B cell (primary cell): ENCODE measurements at regions not wholly inside any gene's neighbourhood (a gene's known extent, or its start where the extent isn't known, plus 50 kb on each side); places are given as distances from the start of the nearest gene placed in this dataset.

Experiments
- ATAC-seq: fragments of 200-7000 bp; cut with Tn5 transposase; one replicate; pipeline ENCODE4 v1.10.0; 2021; ENCODE audit warnings: low read depth, mild to moderate bottlenecking, moderate number of reproducible peaks, moderate library complexity
- CTCF ChIA-PET: fragments of 350-600 bp; sonication (Branson Sonifier 250); formaldehyde crosslinking; loops from one replicate; lab custom pipeline; 2021; ENCODE audit warnings: antibody characterized with exemption, inconsistent platforms; lab: Charles Lee
- POLR2A ChIA-PET: fragments of 350-600 bp; sonication (Branson Sonifier 250); formaldehyde crosslinking; loops from one replicate; lab custom pipeline; 2021; ENCODE audit warnings: antibody characterized with exemption; lab: Charles Lee
- DNase-seq: peaks from one replicate; pipeline ENCODE4 v3.0.0; 2013
- H2AFZ ChIP-seq: 2 replicates; pipeline ENCODE4 v1.6.1; 2012; ENCODE audit warnings: mild to moderate bottlenecking, low read depth, low read length; ENCODE audit not compliant: insufficient read depth, poor library complexity, severe bottlenecking
- H3K27ac ChIP-seq, 2 donors: 1 replicate in 1 of 2; 2 replicates in 1 of 2; pipeline ENCODE4 v1.5.1; 2012 to 2013; ENCODE audit warnings: low read length in 2 of 2, mild to moderate bottlenecking in 2 of 2, moderate library complexity in 1 of 2
- H3K27me3 ChIP-seq, 4 experiments: fragments of 200-600 bp in 1 of 4; sonication (generic) in 1 of 4; replicated peaks in 1 of 4; 1 replicate in 2 of 4; 2 replicates in 2 of 4; pipeline versions ENCODE4 v1.6.1 to v1.7.0; 2013 to 2016; ENCODE audit warnings: low read length in 3 of 4, mild to moderate bottlenecking in 2 of 4, mixed read lengths in 1 of 4, moderate library complexity in 1 of 4; ENCODE audit not compliant: insufficient read depth in 4 of 4, control insufficient read depth in 3 of 4; ENCODE audit errors: control extremely low read depth in 1 of 4
- H3K36me3 ChIP-seq, 2 experiments: replicated peaks in 1 of 2; 1 replicate in 1 of 2; 2 replicates in 1 of 2; pipeline versions ENCODE4 v1.6.1 to v1.7.1; 2013; ENCODE audit warnings: low read length in 1 of 2; ENCODE audit not compliant: insufficient read depth in 2 of 2, control insufficient read depth in 1 of 2; ENCODE audit errors: control extremely low read depth in 1 of 2, extremely low read depth in 1 of 2
- H3K4me1 ChIP-seq, 2 donors: fragments of 200-600 bp in 1 of 2; sonication (generic) in 1 of 2; 1 replicate in 1 of 2; 2 replicates in 1 of 2; pipeline versions ENCODE4 v1.5.1 to v1.6.1; 2013 to 2017; ENCODE audit warnings: low read length in 2 of 2; ENCODE audit not compliant: control insufficient read depth in 2 of 2, insufficient read depth in 2 of 2
- H3K4me2 ChIP-seq: replicated peaks from 2 replicates; pipeline ENCODE3; 2012; ENCODE audit warnings: mild to moderate bottlenecking, low read depth, low read length; ENCODE audit not compliant: poor library complexity, severe bottlenecking
- H3K4me3 ChIP-seq, 5 experiments: fragments of 200-600 bp in 1 of 5; sonication (generic) in 1 of 5; 1 replicate in 3 of 5; 2 replicates in 2 of 5; pipeline versions ENCODE4 v1.5.1 to v1.7.0; 2011 to 2016; ENCODE audit warnings: low read length in 4 of 5, mild to moderate bottlenecking in 4 of 5, low read depth in 2 of 5, control low read depth in 1 of 5, moderate library complexity in 1 of 5; ENCODE audit not compliant: insufficient read depth in 1 of 5; ENCODE audit errors: control extremely low read depth in 1 of 5, extremely low read depth in 1 of 5
- H3K79me2 ChIP-seq: fragments of 200-600 bp; sonication (generic); one replicate; pipeline ENCODE4 v1.6.0; 2016; ENCODE audit warnings: low read length; ENCODE audit not compliant: control insufficient read depth, insufficient read depth
- H3K9ac ChIP-seq: fragments of 200-600 bp; sonication (generic); 2 replicates; pipeline ENCODE4 v1.6.1; 2017; ENCODE audit warnings: mild to moderate bottlenecking, low read length, moderate library complexity
- H3K9me3 ChIP-seq, 3 donors: one replicate each; pipeline versions ENCODE4 v1.6.1 to v1.7.1; 2013; ENCODE audit warnings: low read length in 2 of 3; ENCODE audit not compliant: control insufficient read depth in 2 of 3, insufficient read depth in 1 of 3; ENCODE audit errors: control extremely low read depth in 1 of 3
- H4K20me1 ChIP-seq: 2 replicates; pipeline ENCODE4 v1.6.0; 2012; ENCODE audit warnings: mild to moderate bottlenecking, low read length; ENCODE audit not compliant: insufficient read depth, control insufficient read depth, poor library complexity, severe bottlenecking
- H3K27ac Mint-ChIP-seq: one replicate; pipeline ENCODE4 v1.8.0; 2021; ENCODE audit warnings: mixed read lengths
- H3K27me3 Mint-ChIP-seq: one replicate; pipeline ENCODE4 v1.8.0; 2021; ENCODE audit warnings: mixed read lengths
- H3K4me1 Mint-ChIP-seq: one replicate; pipeline ENCODE4 v1.8.0; 2021; ENCODE audit warnings: mixed read lengths
- H3K4me3 Mint-ChIP-seq: one replicate; pipeline ENCODE4 v1.8.0; 2021; ENCODE audit warnings: mixed read lengths
- H3K9me3 Mint-ChIP-seq: one replicate; pipeline ENCODE4 v1.8.0; 2022; ENCODE audit warnings: mixed read lengths; ENCODE audit not compliant: insufficient read depth
- EZH2 ChIP-seq: IDR thresholded peaks from 2 replicates; pipeline ENCODE4 v1.6.1; 2012; ENCODE audit warnings: borderline replicate concordance, low read depth, mild to moderate bottlenecking, moderate library complexity, low read length; ENCODE audit not compliant: insufficient read depth, poor library complexity, severe bottlenecking
- WGBS: methylation state at CpG from one replicate; pipeline ENCODE4 v1.1.5; 2013; ENCODE audit warnings: missing lambda C conversion rate; ENCODE audit not compliant: insufficient coverage; 5-methylcytosine and 5-hydroxymethylcytosine counted together
- intact Hi-C: fragments of 100-400 bp; cut with micrococcal nuclease; formaldehyde crosslinking; loops from one replicate; pipeline ENCODE4 v1.10.0; 2022
- TF ChIP-seq, protein P1 (sequence below): fragments of 200-600 bp; IDR thresholded peaks from one replicate; pipeline ENCODE4 v1.8.0; 2022; ENCODE audit warnings: antibody characterized with exemption, mild to moderate bottlenecking

DNA sequence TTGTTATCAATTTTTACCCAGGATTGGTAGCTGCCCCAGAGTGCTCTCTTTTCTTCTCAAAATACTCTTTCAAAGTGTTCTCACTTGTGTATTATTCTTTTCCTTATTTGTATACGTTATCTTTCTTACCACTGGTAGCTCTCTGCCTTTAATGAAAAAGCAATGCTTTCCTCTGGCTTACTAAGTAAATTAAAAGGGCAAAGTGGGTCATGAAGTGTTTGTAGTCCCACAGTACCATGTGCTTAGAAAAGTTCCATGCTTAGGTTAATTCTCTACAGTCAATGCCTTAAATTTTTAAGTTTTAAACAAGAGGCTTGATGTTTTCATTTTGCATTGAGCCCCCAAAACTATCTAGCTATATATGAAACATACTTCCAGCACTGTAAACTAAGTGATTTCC, 300.2 kb downstream of the ASXL3 start:
- no peaks in the 10 kb centered on the region for H3K9me3 ChIP-seq
- POLR2A ChIA-PET, result no interaction called here
- no peaks in the 10 kb centered on the region for H4K20me1 ChIP-seq
- H3K27me3 Mint-ChIP-seq, result no peaks in the 10 kb centered on the region
- H3K4me3 Mint-ChIP-seq, result no peak overlapping the region
- ATAC-seq, result no peak
- no peaks in the 10 kb centered on the region for H3K36me3 ChIP-seq
- H3K27ac Mint-ChIP-seq, result no peak overlapping the region
- no peak overlapping the region for H2AFZ ChIP-seq
- DNase-seq, result no peak
- no CpG with 5 or more reads among the region's 1 CpG for WGBS
- H3K9me3 Mint-ChIP-seq, result peaks cover 4% of the 10 kb centered on the region
- no peak overlapping the region for H3K4me2 ChIP-seq
- H3K4me3 ChIP-seq, result no peak overlapping the region
- no peak overlapping the region for H3K9ac ChIP-seq
- H3K4me1 ChIP-seq, result no peaks in the 10 kb centered on the region
- H3K4me1 Mint-ChIP-seq, result no peaks in the 10 kb centered on the region
- CTCF ChIA-PET, result no interaction called here
- intact Hi-C loops, result no loop called here
- H3K27me3 ChIP-seq, result no peaks in the 10 kb centered on the region
- no peak for TF ChIP-seq EZH2
- no peak overlapping the region for H3K27ac ChIP-seq
- H3K79me2 ChIP-seq, result no peaks in the 10 kb centered on the region

GRCh38 chr18:33875029-33875565, 297.1 kb downstream of the ASXL3 start:
- H3K4me3 Mint-ChIP-seq, result no peak overlapping the region
- H3K27ac Mint-ChIP-seq, result no peak overlapping the region
- no CpG with 5 or more reads among the region's 2 CpGs for WGBS
- ChIA-PET CTCF (no interaction called here), POLR2A (no interaction called here)
- no peaks in the 10 kb centered on the region for H4K20me1 ChIP-seq
- no peak overlapping the region for H3K27ac ChIP-seq
- no peaks in the 10 kb centered on the region for H3K4me1 Mint-ChIP-seq
- DNase-seq, result no peak
- H3K27me3 Mint-ChIP-seq, result no peaks in the 10 kb centered on the region
- H3K9me3 Mint-ChIP-seq, result no peaks in the 10 kb centered on the region
- intact Hi-C loops, result no loop called here
- no peak for ATAC-seq
- no peak overlapping the region for H3K4me3 ChIP-seq
- H3K79me2 ChIP-seq, result no peaks in the 10 kb centered on the region
- no peaks in the 10 kb centered on the region for H3K36me3 ChIP-seq
- no peak overlapping the region for H2AFZ ChIP-seq
- H3K27me3 ChIP-seq, result no peaks in the 10 kb centered on the region
- no peak overlapping the region for H3K9ac ChIP-seq
- no peaks in the 10 kb centered on the region for H3K4me1 ChIP-seq
- H3K9me3 ChIP-seq, result no peaks in the 10 kb centered on the region
- TF ChIP-seq, protein P1, sequence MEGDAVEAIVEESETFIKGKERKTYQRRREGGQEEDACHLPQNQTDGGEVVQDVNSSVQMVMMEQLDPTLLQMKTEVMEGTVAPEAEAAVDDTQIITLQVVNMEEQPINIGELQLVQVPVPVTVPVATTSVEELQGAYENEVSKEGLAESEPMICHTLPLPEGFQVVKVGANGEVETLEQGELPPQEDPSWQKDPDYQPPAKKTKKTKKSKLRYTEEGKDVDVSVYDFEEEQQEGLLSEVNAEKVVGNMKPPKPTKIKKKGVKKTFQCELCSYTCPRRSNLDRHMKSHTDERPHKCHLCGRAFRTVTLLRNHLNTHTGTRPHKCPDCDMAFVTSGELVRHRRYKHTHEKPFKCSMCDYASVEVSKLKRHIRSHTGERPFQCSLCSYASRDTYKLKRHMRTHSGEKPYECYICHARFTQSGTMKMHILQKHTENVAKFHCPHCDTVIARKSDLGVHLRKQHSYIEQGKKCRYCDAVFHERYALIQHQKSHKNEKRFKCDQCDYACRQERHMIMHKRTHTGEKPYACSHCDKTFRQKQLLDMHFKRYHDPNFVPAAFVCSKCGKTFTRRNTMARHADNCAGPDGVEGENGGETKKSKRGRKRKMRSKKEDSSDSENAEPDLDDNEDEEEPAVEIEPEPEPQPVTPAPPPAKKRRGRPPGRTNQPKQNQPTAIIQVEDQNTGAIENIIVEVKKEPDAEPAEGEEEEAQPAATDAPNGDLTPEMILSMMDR, result no peak
- no peak for TF ChIP-seq EZH2
- no peak overlapping the region for H3K4me2 ChIP-seq
